ENCODE measurements at regions not wholly inside any gene's neighbourhood (a gene's known extent, or its start where the extent isn't known, plus 50 kb on each side); places are given as distances from the start of the nearest gene placed in this dataset.

- no peaks in the 10 kb centered on the region for H3F3A ChIP-seq (ENCODE audit: low read depth)
- H4K20me1 ChIP-seq (ENCODE audit: insufficient read depth, low read length, poor library complexity, severe bottlenecking) = no peaks in the 10 kb centered on the region
- TF ChIP-seq, protein P1, sequence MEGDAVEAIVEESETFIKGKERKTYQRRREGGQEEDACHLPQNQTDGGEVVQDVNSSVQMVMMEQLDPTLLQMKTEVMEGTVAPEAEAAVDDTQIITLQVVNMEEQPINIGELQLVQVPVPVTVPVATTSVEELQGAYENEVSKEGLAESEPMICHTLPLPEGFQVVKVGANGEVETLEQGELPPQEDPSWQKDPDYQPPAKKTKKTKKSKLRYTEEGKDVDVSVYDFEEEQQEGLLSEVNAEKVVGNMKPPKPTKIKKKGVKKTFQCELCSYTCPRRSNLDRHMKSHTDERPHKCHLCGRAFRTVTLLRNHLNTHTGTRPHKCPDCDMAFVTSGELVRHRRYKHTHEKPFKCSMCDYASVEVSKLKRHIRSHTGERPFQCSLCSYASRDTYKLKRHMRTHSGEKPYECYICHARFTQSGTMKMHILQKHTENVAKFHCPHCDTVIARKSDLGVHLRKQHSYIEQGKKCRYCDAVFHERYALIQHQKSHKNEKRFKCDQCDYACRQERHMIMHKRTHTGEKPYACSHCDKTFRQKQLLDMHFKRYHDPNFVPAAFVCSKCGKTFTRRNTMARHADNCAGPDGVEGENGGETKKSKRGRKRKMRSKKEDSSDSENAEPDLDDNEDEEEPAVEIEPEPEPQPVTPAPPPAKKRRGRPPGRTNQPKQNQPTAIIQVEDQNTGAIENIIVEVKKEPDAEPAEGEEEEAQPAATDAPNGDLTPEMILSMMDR (conservative IDR thresholded peaks at IDR 0.05; ENCODE audit: low read length) = no peak
- TF ChIP-seq EZH2phosphoT487 (IDR thresholded peaks at IDR 0.05; ENCODE audit: borderline replicate concordance) = no peak
- no peaks in the 10 kb centered on the region for H3K27me3 ChIP-seq (ENCODE audit: insufficient read depth, low read length, poor library complexity, severe bottlenecking)
- no peak overlapping the region for H3K9ac ChIP-seq (ENCODE audit: low read depth, low read length, poor library complexity, severe bottlenecking)
- H3K4me1 ChIP-seq (ENCODE audit: insufficient read depth, low read length, poor library complexity, severe bottlenecking) = no peaks in the 10 kb centered on the region
- H3K4me2 ChIP-seq (ENCODE audit: low read depth, low read length, poor library complexity, severe bottlenecking) = no peak overlapping the region
- no peaks in the 10 kb centered on the region for H3K9me2 ChIP-seq (replicated peaks; ENCODE audit: low read depth, low read length)
- no peaks in the 10 kb centered on the region for H3K36me3 ChIP-seq (ENCODE audit: insufficient read depth, low read length)
- no peaks in the 10 kb centered on the region for H3K9me3 ChIP-seq (ENCODE audit: insufficient read depth, low read depth, low read length)
- no peak overlapping the region for H2AFZ ChIP-seq (ENCODE audit: low read length)
- no peak overlapping the region for H3K4me3 ChIP-seq (ENCODE audit: low read length, poor library complexity, severe bottlenecking)
- H3K79me2 ChIP-seq (ENCODE audit: insufficient read depth, low read length) = no peaks in the 10 kb centered on the region
Measured at GRCh38 chr5:85288914-85289313, 904.2 kb upstream of the EDIL3 start.

DNA sequence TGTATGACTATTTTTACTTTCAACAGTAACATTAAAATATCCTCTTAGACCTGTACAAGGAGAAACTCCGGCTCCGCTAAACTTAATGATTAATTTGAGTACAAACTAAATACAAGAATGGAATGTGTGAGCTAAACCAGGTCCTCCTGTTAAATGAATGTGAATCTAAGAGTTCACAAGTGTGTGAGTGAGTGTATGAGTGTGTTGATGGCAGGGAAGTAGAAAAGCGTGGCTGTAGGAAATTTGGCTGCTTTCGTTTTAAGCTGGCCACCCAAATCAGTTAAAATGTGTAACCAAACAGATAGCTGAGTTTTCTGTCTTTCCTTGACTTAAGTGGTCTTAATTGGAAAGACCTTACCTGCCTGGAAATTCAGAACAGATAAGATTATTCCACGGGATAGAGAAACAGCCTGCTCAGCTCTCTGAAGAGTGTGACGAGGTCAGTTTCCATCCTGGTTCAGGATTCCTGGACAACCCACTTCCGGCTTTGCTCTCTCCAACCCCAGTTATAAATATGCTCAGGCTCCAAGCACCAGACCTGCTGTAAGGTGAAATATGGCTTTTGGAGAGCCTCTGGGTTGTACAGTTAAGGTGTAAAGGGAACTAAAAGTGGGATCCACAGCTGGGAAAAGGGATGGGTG, 908.6 kb upstream of the EDIL3 start:
- no peaks in the 10 kb centered on the region for H3K9me3 ChIP-seq (ENCODE audit: insufficient read depth, low read depth, low read length)
- H3K9me2 ChIP-seq (replicated peaks; ENCODE audit: low read depth, low read length) = no peaks in the 10 kb centered on the region
- no peaks in the 10 kb centered on the region for H3K27me3 ChIP-seq (ENCODE audit: insufficient read depth, low read length, poor library complexity, severe bottlenecking)
- H3K79me2 ChIP-seq (ENCODE audit: insufficient read depth, low read length) = no peaks in the 10 kb centered on the region
- H3K4me2 ChIP-seq (ENCODE audit: low read depth, low read length, poor library complexity, severe bottlenecking) = no peak overlapping the region
- no peaks in the 10 kb centered on the region for H3K36me3 ChIP-seq (ENCODE audit: insufficient read depth, low read length)
- H3F3A ChIP-seq (ENCODE audit: low read depth) = no peaks in the 10 kb centered on the region
- H2AFZ ChIP-seq (ENCODE audit: low read length) = no peak overlapping the region
- H4K20me1 ChIP-seq (ENCODE audit: insufficient read depth, low read length, poor library complexity, severe bottlenecking) = no peaks in the 10 kb centered on the region
- H3K9ac ChIP-seq (ENCODE audit: low read depth, low read length, poor library complexity, severe bottlenecking) = no peak overlapping the region
- no peak for TF ChIP-seq EZH2phosphoT487 (IDR thresholded peaks at IDR 0.05; ENCODE audit: borderline replicate concordance)
- TF ChIP-seq, protein P1 (conservative IDR thresholded peaks at IDR 0.05; ENCODE audit: low read length) = no peak
- no peak overlapping the region for H3K4me3 ChIP-seq (ENCODE audit: low read length, poor library complexity, severe bottlenecking)
- no peaks in the 10 kb centered on the region for H3K4me1 ChIP-seq (ENCODE audit: insufficient read depth, low read length, poor library complexity, severe bottlenecking)

DNA sequence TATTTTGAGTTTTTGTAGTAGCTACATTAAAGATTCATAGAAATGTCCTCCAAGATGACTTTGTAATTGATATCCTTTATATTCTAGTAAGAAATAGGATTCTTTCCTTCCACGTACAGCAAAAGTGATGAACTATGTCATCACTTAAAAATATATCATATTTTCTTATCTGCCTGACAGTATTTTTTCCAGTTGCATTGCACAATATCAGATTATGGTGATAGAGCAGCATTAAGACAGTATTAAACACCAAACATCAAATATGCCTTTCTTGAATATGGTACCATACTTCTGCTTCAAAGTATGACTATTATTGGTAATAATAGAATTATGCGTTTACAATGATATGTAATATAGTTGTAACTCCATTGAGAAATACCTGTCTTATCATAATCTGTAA, 919.8 kb upstream of the EDIL3 start:
- no peak overlapping the region for H3K4me3 ChIP-seq (ENCODE audit: low read length, poor library complexity, severe bottlenecking)
- H3K36me3 ChIP-seq (ENCODE audit: insufficient read depth, low read length) = no peaks in the 10 kb centered on the region
- no peaks in the 10 kb centered on the region for H4K20me1 ChIP-seq (ENCODE audit: insufficient read depth, low read length, poor library complexity, severe bottlenecking)
- no peaks in the 10 kb centered on the region for H3K27me3 ChIP-seq (ENCODE audit: insufficient read depth, low read length, poor library complexity, severe bottlenecking)
- no peaks in the 10 kb centered on the region for H3F3A ChIP-seq (ENCODE audit: low read depth)
- TF ChIP-seq EZH2phosphoT487 (IDR thresholded peaks at IDR 0.05; ENCODE audit: borderline replicate concordance) = no peak
- TF ChIP-seq, protein P1 (conservative IDR thresholded peaks at IDR 0.05; ENCODE audit: low read length) = no peak
- H3K4me2 ChIP-seq (ENCODE audit: low read depth, low read length, poor library complexity, severe bottlenecking) = no peak overlapping the region
- H2AFZ ChIP-seq (ENCODE audit: low read length) = no peak overlapping the region
- H3K9me3 ChIP-seq (ENCODE audit: insufficient read depth, low read depth, low read length) = no peaks in the 10 kb centered on the region
- no peaks in the 10 kb centered on the region for H3K9me2 ChIP-seq (replicated peaks; ENCODE audit: low read depth, low read length)
- H3K9ac ChIP-seq (ENCODE audit: low read depth, low read length, poor library complexity, severe bottlenecking) = no peak overlapping the region
- no peaks in the 10 kb centered on the region for H3K4me1 ChIP-seq (ENCODE audit: insufficient read depth, low read length, poor library complexity, severe bottlenecking)
- H3K79me2 ChIP-seq (ENCODE audit: insufficient read depth, low read length) = no peaks in the 10 kb centered on the region

Measured in Loucy (cell line).